ENCODE measurements at regions not wholly inside any gene's neighbourhood (a gene's known extent, or its start where the extent isn't known, plus 50 kb on each side); places are given as distances from the start of the nearest gene placed in this dataset.

GRCh38 chr1:106619080-106619826 lies 437.2 kb upstream of the PRMT6 start:
- TF ChIP-seq SPI1 (IDR thresholded peaks at IDR 0.05; ENCODE audit: low read depth, low read length) = no peak
- no peak for TF ChIP-seq POLR2A (IDR thresholded peaks at IDR 0.05; ENCODE audit: low read depth, low read length)
- no peak for TF ChIP-seq TAF1 (IDR thresholded peaks at IDR 0.05; ENCODE audit: low read depth, low read length)
- no peak for TF ChIP-seq POLR2AphosphoS5 (IDR thresholded peaks at IDR 0.05; ENCODE audit: low read depth, low read length)
- TF ChIP-seq PAX5 (IDR thresholded peaks at IDR 0.05; ENCODE audit: insufficient read depth, low read length, severe bottlenecking) = no peak
